Loucy (cell line): ENCODE measurements at regions not wholly inside any gene's neighbourhood (a gene's known extent, or its start where the extent isn't known, plus 50 kb on each side); places are given as distances from the start of the nearest gene placed in this dataset.

Experiments
- H2AFZ ChIP-seq: fragments of 200-600 bp; sonication (generic); 2 replicates; pipeline ENCODE4 v1.6.0; 2016; ENCODE audit warnings: antibody characterized with exemption, mild to moderate bottlenecking, low read length, moderate library complexity
- H3F3A ChIP-seq: fragments of 200-600 bp; 2 replicates; pipeline ENCODE4 v1.6.0; 2016; ENCODE audit warnings: antibody characterized with exemption, low read depth, mild to moderate bottlenecking
- H3K27me3 ChIP-seq: fragments of 200-600 bp; sonication (generic); 2 replicates; pipeline ENCODE4 v1.6.1; 2014; ENCODE audit warnings: low read length, mild to moderate bottlenecking; ENCODE audit not compliant: insufficient read depth, poor library complexity, severe bottlenecking
- H3K36me3 ChIP-seq: fragments of 200-600 bp; sonication (generic); 2 replicates; pipeline ENCODE4 v1.6.1; 2016; ENCODE audit warnings: low read length; ENCODE audit not compliant: insufficient read depth
- H3K4me1 ChIP-seq: fragments of 200-600 bp; sonication (generic); 2 replicates; pipeline ENCODE4 v1.5.1; 2014; ENCODE audit warnings: low read length, mild to moderate bottlenecking; ENCODE audit not compliant: insufficient read depth, poor library complexity, severe bottlenecking
- H3K4me2 ChIP-seq: fragments of 200-600 bp; sonication (generic); 2 replicates; pipeline ENCODE4 v1.6.0; 2014; ENCODE audit warnings: antibody characterized with exemption, low read length, low read depth, mild to moderate bottlenecking; ENCODE audit not compliant: poor library complexity, severe bottlenecking
- H3K4me3 ChIP-seq: fragments of 200-600 bp; sonication (generic); 2 replicates; pipeline ENCODE4 v1.5.1; 2014; ENCODE audit warnings: low read length, mild to moderate bottlenecking, mixed read lengths; ENCODE audit not compliant: poor library complexity, severe bottlenecking
- H3K79me2 ChIP-seq: fragments of 200-600 bp; sonication (generic); 2 replicates; pipeline ENCODE4 v1.6.1; 2014; ENCODE audit warnings: low read length; ENCODE audit not compliant: insufficient read depth
- H3K9ac ChIP-seq: fragments of 200-600 bp; sonication (generic); 2 replicates; pipeline ENCODE4 v1.6.0; 2014; ENCODE audit warnings: mild to moderate bottlenecking, low read depth, low read length, moderate library complexity; ENCODE audit not compliant: poor library complexity, severe bottlenecking
- H3K9me2 ChIP-seq: fragments of 200-600 bp; sonication (generic); replicated peaks from 2 replicates; pipeline ENCODE4 v1.6.1; 2016; ENCODE audit warnings: low read depth, low read length, mixed read lengths
- H3K9me3 ChIP-seq: fragments of 200-600 bp; sonication (generic); 2 replicates; pipeline ENCODE4 v1.6.1; 2014; ENCODE audit warnings: mild to moderate bottlenecking, antibody characterized with exemption, low read length, low read depth; ENCODE audit not compliant: insufficient read depth
- H4K20me1 ChIP-seq: fragments of 200-600 bp; sonication (generic); 2 replicates; pipeline ENCODE4 v1.6.0; 2014; ENCODE audit warnings: antibody characterized with exemption, low read length, mild to moderate bottlenecking; ENCODE audit not compliant: insufficient read depth, poor library complexity, severe bottlenecking
- CTCF ChIP-seq: fragments of 200-600 bp; sonication (generic); conservative IDR thresholded peaks from 2 replicates; pipeline ENCODE4 v1.5.1; 2014; ENCODE audit warnings: mild to moderate bottlenecking, antibody characterized with exemption, low read length
- EZH2phosphoT487 ChIP-seq: fragments of 200-600 bp; IDR thresholded peaks from 2 replicates; pipeline ENCODE4 v1.6.1; 2018; ENCODE audit warnings: antibody characterized with exemption, mild to moderate bottlenecking, moderate library complexity, borderline replicate concordance

- no peaks in the 10 kb centered on the region for H3K79me2 ChIP-seq
- H3K4me2 ChIP-seq, result no peak overlapping the region
- no peaks in the 10 kb centered on the region for H3K9me2 ChIP-seq
- H3K36me3 ChIP-seq, result no peaks in the 10 kb centered on the region
- no peaks in the 10 kb centered on the region for H4K20me1 ChIP-seq
- no peaks in the 10 kb centered on the region for H3K4me1 ChIP-seq
- H3K27me3 ChIP-seq, result no peaks in the 10 kb centered on the region
- H3F3A ChIP-seq, result no peaks in the 10 kb centered on the region
- no peaks in the 10 kb centered on the region for H3K9me3 ChIP-seq
- H3K9ac ChIP-seq, result no peak overlapping the region
- TF ChIP-seq EZH2phosphoT487, result no peak
- TF ChIP-seq CTCF, result no peak
- no peak overlapping the region for H3K4me3 ChIP-seq
- no peak overlapping the region for H2AFZ ChIP-seq
Observed at GRCh38 chr6:8944548-8944947, 509.2 kb upstream of the SLC35B3 start.

GRCh38 chr6:8943073-8943472 is 507.7 kb upstream of the SLC35B3 start:
- H3K36me3 ChIP-seq, result no peaks in the 10 kb centered on the region
- no peaks in the 10 kb centered on the region for H3K79me2 ChIP-seq
- H3K27me3 ChIP-seq, result no peaks in the 10 kb centered on the region
- no peaks in the 10 kb centered on the region for H3K9me2 ChIP-seq
- no peaks in the 10 kb centered on the region for H3F3A ChIP-seq
- no peaks in the 10 kb centered on the region for H4K20me1 ChIP-seq
- no peaks in the 10 kb centered on the region for H3K9me3 ChIP-seq
- no peak for TF ChIP-seq EZH2phosphoT487
- no peak for TF ChIP-seq CTCF
- no peak overlapping the region for H3K9ac ChIP-seq
- H3K4me1 ChIP-seq, result no peaks in the 10 kb centered on the region
- H3K4me2 ChIP-seq, result no peak overlapping the region
- no peak overlapping the region for H2AFZ ChIP-seq
- no peak overlapping the region for H3K4me3 ChIP-seq

- no peak overlapping the region for H3K9ac ChIP-seq
Observed at GRCh38 chr6:8941577-8941976, 506.2 kb upstream of the SLC35B3 start.

More at GRCh38 chr6:8941577-8941976, 506.2 kb upstream of the SLC35B3 start:
- Histone ChIP-seq H3K36me3 (no peaks in the 10 kb centered on the region), H3K27me3 (no peaks in the 10 kb centered on the region), H2AFZ (no peak overlapping the region), H3K79me2 (no peaks in the 10 kb centered on the region), H4K20me1 (no peaks in the 10 kb centered on the region), H3F3A (no peaks in the 10 kb centered on the region), H3K4me2 (no peak overlapping the region), H3K4me3 (no peak overlapping the region), H3K4me1 (no peaks in the 10 kb centered on the region), H3K9me3 (no peaks in the 10 kb centered on the region), H3K9me2 (no peaks in the 10 kb centered on the region)
- no peak for TF ChIP-seq EZH2phosphoT487
- no peak for TF ChIP-seq CTCF
